Esophagus muscularis mucosa (tissue), 4 donors: ENCODE measurements at regions not wholly inside any gene's neighbourhood (a gene's known extent, or its start where the extent isn't known, plus 50 kb on each side); places are given as distances from the start of the nearest gene placed in this dataset.

ENCODE experiments used
- DNase-seq: peaks from one replicate; pipeline ENCODE4 v3.0.0-alpha.2; 2017; ENCODE audit errors: extremely low spot score
- H3K27ac ChIP-seq, 4 donors: fragments of 200-600 bp; sonication (generic); replicated peaks in 1 of 4; 1 replicate in 3 of 4; 2 replicates in 1 of 4; pipeline ENCODE4 v1.5.1; 2016 to 2019; ENCODE audit warnings: mild to moderate bottlenecking in 1 of 4
- H3K27me3 ChIP-seq, 4 donors: fragments of 200-600 bp; sonication (generic); one replicate each; pipeline versions ENCODE4 v1.5.1 to v1.6.0; 2016 to 2019
- H3K36me3 ChIP-seq, 4 donors: fragments of 200-600 bp; sonication (generic); one replicate each; pipeline ENCODE4 v1.5.1; 2016 to 2019
- H3K4me1 ChIP-seq, 4 donors: fragments of 200-600 bp; sonication (generic); one replicate each; pipeline ENCODE4 v1.5.1; 2016 to 2019
- H3K4me3 ChIP-seq, 4 donors: fragments of 200-600 bp; sonication (generic); 1 replicate in 2 of 4; 2 replicates in 2 of 4; pipeline ENCODE4 v1.5.1; 2016 to 2019; ENCODE audit warnings: mild to moderate bottlenecking in 4 of 4, moderate library complexity in 1 of 4
- H3K9me3 ChIP-seq, 4 donors: fragments of 200-600 bp; sonication (generic); 1 replicate in 3 of 4; 2 replicates in 1 of 4; pipeline ENCODE4 v1.5.1; 2016 to 2019
- EP300 ChIP-seq: sonication (generic); formaldehyde crosslinking; IDR thresholded peaks from one replicate; pipeline ENCODE4 v1.6.1; 2017; ENCODE audit warnings: antibody characterized with exemption
- POLR2A ChIP-seq: fragments of 450-650 bp; IDR thresholded peaks from one replicate; pipeline ENCODE4 v1.6.1; 2017; ENCODE audit warnings: antibody characterized with exemption, moderate library complexity, mild to moderate bottlenecking, low read depth
- POLR2AphosphoS5 ChIP-seq, 2 donors: sonication (generic); formaldehyde crosslinking; IDR thresholded peaks; one replicate each; pipeline ENCODE4 v1.6.1; 2017; ENCODE audit warnings: antibody characterized with exemption in 2 of 2
- WGBS: methylation state at CpG from one replicate; pipeline ENCODE4 v1.1.5; 2018; 5-methylcytosine and 5-hydroxymethylcytosine counted together
- intact Hi-C: fragments of 100-400 bp; cut with DNase I; formaldehyde crosslinking; loops from one replicate; pipeline ENCODE4 v1.15.1; 2023
- TF ChIP-seq, protein P1 (sequence below), 3 experiments: fragments of 200-600 bp in 2 of 3; fragments of 450-650 bp in 1 of 3; sonication (generic) in 2 of 3; IDR thresholded peaks; one replicate each; pipeline ENCODE4 v1.5.1; 2017 to 2019; ENCODE audit warnings: antibody characterized with exemption in 3 of 3, mild to moderate bottlenecking in 2 of 3, moderate library complexity in 1 of 3

- DNase-seq: no peak
- no peaks in the 10 kb centered on the region for H3K27me3 ChIP-seq
- H3K4me1 ChIP-seq: no peaks in the 10 kb centered on the region
- intact Hi-C loops: no loop called here
- no peak overlapping the region for H3K27ac ChIP-seq
- no peaks in the 10 kb centered on the region for H3K9me3 ChIP-seq
- H3K4me3 ChIP-seq: no peak overlapping the region
- H3K36me3 ChIP-seq: no peaks in the 10 kb centered on the region
- TF ChIP-seq POLR2A (no peak), POLR2AphosphoS5 (IDR thresholded peaks at IDR 0.05) (no peak), EP300 (no peak)
- TF ChIP-seq, protein P1, sequence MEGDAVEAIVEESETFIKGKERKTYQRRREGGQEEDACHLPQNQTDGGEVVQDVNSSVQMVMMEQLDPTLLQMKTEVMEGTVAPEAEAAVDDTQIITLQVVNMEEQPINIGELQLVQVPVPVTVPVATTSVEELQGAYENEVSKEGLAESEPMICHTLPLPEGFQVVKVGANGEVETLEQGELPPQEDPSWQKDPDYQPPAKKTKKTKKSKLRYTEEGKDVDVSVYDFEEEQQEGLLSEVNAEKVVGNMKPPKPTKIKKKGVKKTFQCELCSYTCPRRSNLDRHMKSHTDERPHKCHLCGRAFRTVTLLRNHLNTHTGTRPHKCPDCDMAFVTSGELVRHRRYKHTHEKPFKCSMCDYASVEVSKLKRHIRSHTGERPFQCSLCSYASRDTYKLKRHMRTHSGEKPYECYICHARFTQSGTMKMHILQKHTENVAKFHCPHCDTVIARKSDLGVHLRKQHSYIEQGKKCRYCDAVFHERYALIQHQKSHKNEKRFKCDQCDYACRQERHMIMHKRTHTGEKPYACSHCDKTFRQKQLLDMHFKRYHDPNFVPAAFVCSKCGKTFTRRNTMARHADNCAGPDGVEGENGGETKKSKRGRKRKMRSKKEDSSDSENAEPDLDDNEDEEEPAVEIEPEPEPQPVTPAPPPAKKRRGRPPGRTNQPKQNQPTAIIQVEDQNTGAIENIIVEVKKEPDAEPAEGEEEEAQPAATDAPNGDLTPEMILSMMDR (IDR thresholded peaks at IDR 0.05): no peak
Measured at GRCh38 chr5:169390265-169390664, 89.3 kb upstream of the SLIT3 start.

GRCh38 chr5:169389318-169389717 lies 88.4 kb upstream of the SLIT3 start:
- 90% methylated on average over 6 of the region's 6 CpGs for WGBS
- DNase-seq: no peak

DNA sequence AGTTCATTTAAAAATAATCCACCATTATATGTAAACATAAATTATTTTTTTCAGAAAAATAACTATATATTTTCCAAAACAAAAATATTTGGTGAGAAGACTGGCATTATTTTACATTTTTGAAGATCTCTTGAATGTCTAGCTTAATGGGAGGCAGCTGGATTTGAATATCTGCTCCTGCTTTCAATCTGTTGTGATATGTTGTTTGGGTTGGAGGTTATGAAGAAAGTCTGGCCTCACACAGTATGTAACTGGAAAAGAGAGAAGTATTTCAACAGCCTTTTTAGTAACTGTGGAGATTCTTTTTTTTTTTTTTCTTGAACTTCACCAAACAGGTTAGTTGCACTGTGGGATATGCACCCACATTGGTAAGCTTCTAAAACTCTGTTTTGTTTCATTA lies 84.7 kb upstream of the SLIT3 start:
- Histone ChIP-seq H3K9me3 (no peaks in the 10 kb centered on the region), H3K27ac (no peak overlapping the region), H3K36me3 (no peaks in the 10 kb centered on the region), H3K4me3 (no peak overlapping the region), H3K27me3 (no peaks in the 10 kb centered on the region), H3K4me1 (no peaks in the 10 kb centered on the region)
- no peak for TF ChIP-seq EP300
- intact Hi-C loops: no loop called here
- no peak for DNase-seq

More at GRCh38 chr5:169389318-169389717, 88.4 kb upstream of the SLIT3 start:
- no peak overlapping the region for H3K27ac ChIP-seq
- no peaks in the 10 kb centered on the region for H3K4me1 ChIP-seq
- no peaks in the 10 kb centered on the region for H3K27me3 ChIP-seq
- intact Hi-C loops: no loop called here
- no peak overlapping the region for H3K4me3 ChIP-seq
- TF ChIP-seq, protein P1 (IDR thresholded peaks at IDR 0.05): no peak
- TF ChIP-seq POLR2AphosphoS5 (IDR thresholded peaks at IDR 0.05) (no peak), EP300 (no peak), POLR2A (no peak)
- H3K36me3 ChIP-seq: no peaks in the 10 kb centered on the region
- no peaks in the 10 kb centered on the region for H3K9me3 ChIP-seq

DNA sequence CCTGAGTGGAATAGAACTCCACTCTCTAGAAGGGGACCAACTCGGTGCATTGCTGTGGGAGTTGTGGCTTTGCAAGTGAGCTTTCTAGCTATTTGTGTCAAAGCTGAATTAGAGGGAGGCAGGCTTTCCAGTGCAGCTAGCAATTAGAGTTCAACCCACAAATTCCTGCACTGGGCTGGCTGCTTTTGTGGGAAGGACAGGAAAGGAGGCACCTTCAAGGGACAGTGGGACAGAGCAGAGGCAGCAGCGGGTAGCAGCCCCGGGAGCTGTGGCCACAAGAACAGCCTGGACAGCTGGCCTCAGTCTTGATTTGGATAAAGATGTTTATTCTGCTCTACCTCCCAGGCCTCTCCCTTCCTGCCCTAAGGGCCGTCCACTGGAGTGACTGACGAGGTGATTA lies 83.7 kb upstream of the SLIT3 start:
- Histone ChIP-seq H3K27me3 (no peaks in the 10 kb centered on the region), H3K9me3 (no peaks in the 10 kb centered on the region), H3K4me1 (no peaks in the 10 kb centered on the region), H3K36me3 (no peaks in the 10 kb centered on the region), H3K4me3 (no peak overlapping the region), H3K27ac (no peak overlapping the region)
- TF ChIP-seq, protein P1 (IDR thresholded peaks at IDR 0.05): no peak
- TF ChIP-seq EP300: no peak
- no peak for TF ChIP-seq POLR2AphosphoS5 (IDR thresholded peaks at IDR 0.05)
- no peak for TF ChIP-seq POLR2A
- intact Hi-C loops: no loop called here
- 71% methylated on average over 5 of the region's 5 CpGs for WGBS
- no peak for DNase-seq

DNA sequence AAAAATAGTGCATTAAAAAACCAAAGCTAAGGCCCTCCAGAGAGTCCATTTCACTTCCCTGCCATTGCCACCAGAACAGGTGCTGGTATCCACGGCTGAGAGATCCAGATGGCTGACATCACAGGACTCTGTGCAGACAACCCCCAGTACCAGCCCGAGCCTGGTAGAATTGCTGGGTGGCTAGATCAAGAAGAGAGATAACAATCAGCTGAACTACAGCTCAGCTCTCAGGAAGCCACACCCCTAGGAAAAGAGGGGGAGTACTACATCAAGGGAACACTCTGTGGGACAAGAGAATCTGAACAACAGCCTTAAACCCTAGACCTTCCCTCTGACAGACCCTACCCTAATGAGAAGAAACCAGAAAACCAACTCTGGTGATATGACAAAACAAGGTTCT lies 73.8 kb upstream of the SLIT3 start:
- peaks cover 0 to 3% (median 0%) of the 10 kb centered on the region in 4 donors for H3K9me3 ChIP-seq
- H3K4me1 ChIP-seq: no peaks in the 10 kb centered on the region
- 43% methylated on average over 2 of the region's 2 CpGs for WGBS
- H3K27me3 ChIP-seq: no peaks in the 10 kb centered on the region
- intact Hi-C loops: no loop called here
- no peak overlapping the region for H3K4me3 ChIP-seq
- no peak overlapping the region for H3K27ac ChIP-seq
- TF ChIP-seq POLR2AphosphoS5 (IDR thresholded peaks at IDR 0.05): no peak
- no peak for TF ChIP-seq EP300
- TF ChIP-seq, protein P1 (IDR thresholded peaks at IDR 0.05): no peak
- TF ChIP-seq POLR2A: no peak
- H3K36me3 ChIP-seq: no peaks in the 10 kb centered on the region
- no peak for DNase-seq
